Activated CD4-positive, alpha-beta T cell treated with anti-CD3 and anti-CD28 coated beads, Interleukin-2, Interleukin-4, amounts not matched to agents 100 ng/mL and 50 ng/mL, durations not matched to agents 16 hours and 8 hours (primary cell): ENCODE measurements at regions not wholly inside any gene's neighbourhood (a gene's known extent, or its start where the extent isn't known, plus 50 kb on each side); places are given as distances from the start of the nearest gene placed in this dataset.

Source experiments
- DNase-seq: peaks from one replicate; pipeline ENCODE4 v3.0.0-alpha.2; 2020; ENCODE audit warnings: low spot score

DNA sequence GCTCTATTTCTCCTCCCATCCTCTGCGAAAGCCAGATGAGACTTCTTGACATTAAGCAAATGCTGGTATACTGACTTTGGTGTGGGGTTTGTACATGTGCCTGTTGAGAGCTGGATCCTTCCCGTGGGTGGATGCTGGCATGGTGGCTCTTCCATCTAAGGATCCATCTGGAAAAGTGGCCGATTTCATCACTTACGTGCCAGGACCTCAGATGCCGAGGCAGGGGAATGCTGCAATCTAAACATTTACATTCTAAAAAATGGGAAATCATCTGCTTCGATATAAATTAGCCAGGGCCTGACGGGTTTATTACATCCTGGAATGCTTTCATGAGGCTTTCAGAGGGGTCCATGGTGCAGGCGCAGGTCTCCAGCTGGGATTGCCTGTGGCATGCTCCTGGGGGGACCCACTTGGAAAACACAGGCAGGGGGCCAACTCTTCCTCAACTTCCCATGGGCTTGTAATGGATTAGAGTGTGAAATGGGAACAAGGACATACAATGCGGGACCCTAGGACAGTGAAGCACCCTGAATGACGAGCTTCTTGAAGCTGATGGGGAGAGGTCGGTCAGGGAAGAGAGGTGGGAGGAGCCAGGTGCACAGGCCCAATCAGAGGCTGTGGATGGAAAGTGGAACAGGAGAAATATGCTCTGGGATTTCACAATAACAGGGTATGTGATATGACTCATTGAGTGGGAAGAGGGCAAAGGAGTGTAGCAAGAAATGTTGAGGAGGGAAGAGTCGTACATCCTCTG lies 105.5 kb upstream of the PITX1 start:
- DNase-seq, result no peak

DNA sequence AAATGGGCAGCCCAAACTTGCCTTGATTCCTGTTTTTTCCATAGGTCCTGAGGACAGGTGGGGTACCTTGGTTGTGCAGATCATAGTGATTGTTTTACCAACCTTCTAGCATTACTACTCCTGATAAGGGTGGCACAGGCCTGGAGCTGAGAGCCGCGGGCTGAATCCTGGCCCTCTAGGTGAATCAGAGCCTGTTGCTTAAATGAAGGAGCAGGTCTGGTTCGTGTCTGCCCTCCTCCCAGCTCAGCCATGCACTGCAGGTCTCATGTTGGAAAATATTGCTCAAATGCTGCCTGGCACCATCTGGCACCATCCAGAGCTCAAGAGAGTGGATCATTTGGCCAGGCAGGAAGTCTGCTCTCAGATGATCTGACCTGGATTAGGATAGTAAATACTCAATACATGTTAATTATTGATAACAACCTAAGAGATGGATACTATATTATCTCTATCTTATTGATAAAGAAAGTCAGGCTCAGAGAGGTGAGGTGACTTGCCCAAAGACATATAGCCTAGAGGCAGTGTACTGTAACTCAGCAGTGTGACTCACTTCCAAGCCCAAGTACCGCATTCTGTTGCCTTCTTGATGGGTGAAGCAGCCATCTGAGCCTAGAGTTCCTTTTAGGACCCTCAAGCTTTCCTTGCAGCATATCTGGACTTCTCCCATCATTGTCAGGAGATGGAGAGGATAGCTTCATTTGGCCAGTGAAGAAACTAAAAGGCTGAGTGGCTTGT lies 104.3 kb upstream of the PITX1 start:
- no peak for DNase-seq

DNA sequence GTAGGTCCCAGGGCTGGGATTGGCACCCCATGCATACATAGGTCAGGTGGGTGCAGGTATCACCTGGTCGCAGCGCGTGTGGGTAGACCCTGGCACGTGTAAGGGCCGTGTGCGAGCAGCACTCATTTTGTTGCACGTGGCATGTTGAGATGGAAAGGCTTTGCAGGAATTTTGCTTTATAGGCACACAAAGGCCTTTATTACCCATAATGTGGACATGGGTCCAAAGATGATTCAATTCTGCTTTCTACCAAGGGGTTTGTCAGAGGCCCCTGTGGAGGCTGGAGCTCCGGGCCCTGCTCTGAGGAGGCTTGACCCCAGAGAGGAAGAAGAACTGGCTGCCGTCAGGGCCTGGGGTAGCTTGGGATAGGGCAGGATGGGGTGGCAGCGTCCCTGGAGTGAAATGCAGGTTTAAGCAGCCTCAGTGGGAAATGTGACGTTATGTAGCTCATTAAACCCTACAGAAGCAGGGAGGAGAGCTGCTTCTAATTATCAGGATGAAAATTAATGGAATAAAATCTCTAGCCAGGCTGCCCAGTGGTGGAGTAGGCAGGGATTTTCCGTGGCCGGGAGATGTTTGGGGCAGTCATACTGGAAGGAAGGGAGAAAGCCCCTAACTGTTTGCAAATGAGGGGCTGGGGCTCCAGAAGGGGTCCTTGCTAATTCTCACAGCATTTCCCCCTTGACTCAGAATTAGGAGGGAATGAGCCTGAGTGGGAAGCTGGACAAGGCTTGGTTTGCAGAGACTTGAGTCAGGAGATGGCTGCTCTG lies 103.3 kb upstream of the PITX1 start:
- DNase-seq, result no peak

DNA sequence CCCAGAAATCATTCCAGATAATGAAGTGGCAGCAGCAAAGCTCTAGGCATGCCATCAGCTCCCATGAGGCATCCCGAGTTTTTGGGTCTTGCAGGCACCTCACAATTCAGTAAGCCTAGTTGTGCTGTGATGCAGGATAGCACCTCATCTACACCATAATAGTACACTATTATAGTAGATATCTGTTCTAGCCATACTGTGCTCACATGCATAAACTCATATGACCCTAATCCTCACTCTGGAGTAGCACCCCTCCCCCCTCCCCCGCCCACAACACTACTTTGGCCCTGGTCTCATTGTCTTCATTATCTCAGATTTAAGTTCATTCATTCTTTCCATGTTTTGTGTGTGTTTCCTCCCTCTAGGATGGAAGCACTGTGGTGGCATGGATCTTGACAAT lies 102.5 kb upstream of the PITX1 start:
- DNase-seq, result no peak

DNA sequence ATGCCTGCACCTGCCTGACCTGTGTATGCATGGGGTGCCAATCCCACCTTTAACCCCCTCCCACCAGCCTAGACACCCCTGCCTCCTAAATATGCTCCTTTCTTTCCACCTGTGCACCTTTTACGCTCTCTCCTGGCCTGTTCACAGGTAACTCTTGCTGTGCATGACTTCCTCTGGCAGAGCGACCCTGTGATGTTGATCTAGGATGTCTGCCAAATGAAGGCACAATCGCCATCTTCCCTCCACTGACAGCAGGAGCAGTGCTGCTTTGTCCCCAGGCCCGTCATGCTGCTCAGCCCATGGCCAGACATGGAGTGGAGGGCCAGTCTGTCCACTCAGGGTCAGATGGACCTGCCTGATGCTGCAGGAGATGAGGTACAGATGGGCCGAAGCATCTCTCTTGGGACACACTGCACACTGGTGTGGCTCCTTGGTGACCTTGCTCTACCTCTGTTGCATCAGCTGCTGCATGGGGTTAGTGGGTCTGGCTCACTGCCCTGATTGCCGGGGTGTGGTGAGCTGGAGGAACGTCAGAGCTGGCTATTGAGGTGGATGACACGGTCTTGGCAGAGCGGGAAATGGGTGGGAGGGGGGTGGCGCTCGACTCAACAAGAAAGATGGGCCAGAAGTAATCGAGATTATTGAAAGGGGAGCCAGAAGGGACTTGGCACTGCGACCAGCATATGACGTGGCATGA lies 101.7 kb upstream of the PITX1 start:
- DNase-seq, result no peak

DNA sequence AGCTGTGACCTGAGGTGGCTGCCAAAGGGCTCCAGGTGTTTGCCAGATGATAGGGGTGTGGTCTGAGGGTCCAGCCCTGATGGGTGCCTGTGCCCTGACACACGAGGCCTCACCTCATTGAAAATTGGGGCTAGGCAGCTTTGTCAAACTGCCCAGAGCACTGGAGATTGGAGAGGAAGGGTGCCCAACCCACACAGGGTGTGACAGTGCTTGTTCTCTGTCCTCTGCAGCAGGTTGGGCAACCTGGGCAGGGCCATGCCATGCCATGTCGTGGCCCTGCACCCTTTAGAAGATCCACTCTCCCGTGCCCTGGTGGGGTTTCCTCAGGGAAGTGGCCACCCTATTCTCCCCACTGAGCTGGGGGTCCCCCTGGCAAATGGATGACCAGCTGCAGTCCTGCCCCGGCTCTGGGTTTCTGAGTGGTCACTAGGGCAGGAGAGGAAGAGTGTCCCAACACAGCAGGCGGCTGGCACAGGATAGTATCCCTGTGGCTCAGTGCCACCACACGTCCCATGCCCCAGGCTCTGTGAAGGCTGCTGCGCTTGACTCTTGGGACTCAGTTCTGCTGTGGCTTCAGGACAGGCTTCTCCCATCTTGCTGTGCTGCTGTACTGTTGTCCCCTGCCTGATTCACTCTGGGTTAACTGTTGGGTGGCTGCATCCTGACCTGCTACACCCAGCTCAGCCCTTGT lies 100.8 kb upstream of the PITX1 start:
- DNase-seq, result no peak

DNA sequence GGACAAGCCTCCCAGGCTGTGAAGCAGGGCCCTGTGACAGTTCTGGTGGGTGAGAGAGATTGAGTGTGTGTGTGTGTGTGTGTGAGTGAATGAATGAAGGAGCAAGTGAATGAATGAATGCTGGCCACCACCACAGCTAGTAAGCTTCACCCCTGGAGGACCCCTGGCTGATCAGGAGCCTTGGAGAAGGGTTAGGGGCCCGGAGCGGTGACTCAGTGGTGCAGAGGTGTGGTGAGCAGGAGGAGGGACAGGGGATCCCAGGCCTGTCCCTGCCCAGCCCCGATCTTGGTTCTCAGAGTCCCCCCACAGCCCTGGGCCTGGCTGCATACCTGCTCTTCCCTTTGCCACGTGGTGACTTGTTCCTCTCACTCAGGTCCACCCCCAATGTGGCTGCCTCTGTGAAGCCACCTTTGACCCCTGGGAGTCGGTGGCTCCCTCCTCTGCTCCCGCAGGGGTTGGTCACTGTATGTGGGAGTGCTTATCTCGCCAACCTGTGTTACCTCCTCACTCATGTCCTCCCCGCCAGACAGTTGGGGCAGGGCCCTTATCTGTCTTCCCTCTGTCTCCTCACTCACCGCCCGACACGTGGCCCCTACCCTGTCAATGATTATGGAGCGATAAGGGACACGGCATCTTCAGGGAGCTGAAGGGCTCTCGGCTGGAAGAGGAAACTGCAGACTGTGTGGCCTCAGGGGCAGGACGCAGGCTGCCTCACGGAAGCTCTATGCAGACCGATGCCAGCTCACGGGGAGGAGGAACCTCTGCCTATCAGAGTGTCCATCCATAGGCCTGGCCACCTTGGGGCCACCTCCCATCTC lies 99.9 kb upstream of the PITX1 start:
- DNase-seq, result no peak

DNA sequence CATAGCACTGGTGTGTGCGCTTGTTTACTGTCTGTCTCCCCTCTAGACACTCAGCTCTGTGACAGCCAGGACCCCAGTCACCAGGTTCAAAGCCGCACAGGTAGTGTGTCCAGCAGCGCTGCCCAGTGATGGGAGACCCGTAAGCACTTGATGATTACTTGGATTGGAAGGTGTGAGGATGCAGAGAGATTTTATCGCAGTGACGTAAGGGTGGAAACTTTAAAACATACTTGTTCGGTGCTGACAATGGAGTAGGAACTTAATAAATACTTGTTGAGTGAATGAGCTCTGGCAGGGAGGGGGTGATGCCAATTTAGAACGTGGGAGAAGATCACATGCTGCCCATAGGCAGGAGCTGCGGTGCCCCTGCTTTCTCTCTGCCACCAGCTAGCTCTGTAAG lies 99.2 kb upstream of the PITX1 start:
- DNase-seq, result no peak

DNA sequence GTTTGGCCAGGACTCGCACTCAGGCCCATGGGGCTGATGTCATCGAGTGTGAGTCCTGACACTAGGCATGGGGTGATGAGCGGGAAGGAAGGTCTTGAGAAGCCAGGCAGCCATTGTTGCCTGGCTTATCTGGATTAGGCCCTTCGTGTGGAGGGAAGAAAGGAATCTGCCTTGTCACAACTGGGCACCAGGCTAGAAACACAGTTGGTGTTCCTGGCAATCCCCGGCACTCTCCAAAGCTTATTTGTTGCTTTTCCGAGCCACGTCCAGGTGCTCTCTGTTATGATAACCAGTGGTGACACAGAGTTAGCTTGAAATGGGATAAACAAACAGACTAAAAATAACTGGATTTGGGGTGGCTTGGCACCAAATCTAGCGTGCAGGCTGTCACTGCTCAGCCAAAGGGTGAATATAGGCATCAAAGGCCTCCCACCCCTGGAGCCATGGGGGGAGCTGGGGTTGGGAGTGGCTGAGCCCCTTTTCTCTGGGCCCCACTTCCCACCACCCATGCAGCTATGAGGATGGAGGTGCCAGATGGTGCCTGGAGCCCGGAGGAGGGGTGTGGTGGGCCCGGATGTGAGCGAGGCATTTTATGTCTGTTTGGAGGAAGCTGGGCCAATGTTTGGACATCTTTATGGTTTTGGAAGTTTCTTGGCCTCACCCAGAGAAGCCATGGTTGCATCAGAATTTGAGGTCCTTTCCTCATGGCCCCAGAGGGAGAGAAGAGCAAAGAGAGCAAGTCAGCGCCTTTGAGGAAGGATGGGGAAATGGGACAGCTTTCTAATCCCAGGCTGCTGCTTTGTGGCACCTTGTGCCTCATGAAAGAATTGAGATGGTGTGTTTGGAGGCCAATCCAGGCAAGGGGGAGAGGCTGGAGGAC lies 98.0 kb upstream of the PITX1 start:
- no peak for DNase-seq

DNA sequence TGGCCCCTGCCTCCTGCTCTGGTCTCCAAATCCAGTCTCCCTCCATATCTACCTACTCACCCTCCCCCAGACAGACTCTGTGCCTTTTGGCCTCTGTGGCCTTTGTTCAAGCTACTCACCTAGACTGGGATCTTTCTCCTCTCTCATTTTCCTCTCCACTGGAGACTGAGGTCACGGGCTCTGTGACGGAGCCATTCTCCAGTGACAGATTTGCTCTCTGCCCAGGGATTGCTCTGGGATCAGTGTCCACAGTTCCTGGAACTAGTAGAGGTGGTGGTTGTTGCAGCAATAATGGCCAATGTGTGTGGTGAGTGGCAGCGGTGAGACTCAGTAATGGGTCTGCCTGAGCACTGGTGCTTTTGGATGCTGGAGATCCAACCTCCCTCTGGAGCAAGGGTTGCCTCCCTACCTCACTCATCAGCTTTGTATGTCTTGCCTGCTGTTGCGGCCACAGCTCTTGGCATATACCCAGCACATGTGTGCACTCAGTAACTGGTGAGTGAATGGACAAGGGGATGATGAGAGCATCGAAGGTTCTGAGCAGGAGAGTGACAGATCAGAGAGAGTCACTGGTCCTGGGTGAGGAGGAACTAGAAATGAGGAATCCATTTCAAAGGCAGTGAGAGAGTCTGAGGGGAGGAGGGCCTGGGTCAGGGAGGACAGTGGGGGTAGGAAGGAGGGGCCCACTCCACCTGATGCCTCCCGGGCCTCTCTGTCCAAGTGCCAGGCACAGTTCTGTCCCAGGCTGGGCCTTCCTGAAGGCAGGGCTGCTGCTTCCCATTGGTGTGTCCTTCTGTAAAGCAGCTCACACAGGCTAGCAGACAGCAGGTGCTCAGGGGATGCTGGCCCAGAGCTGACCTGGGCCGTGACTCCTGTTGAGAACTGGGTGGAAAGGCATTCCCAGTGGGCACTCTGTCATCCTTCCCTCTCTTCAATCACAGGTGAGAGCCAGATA lies 96.5 kb upstream of the PITX1 start:
- DNase-seq, result no peak

DNA sequence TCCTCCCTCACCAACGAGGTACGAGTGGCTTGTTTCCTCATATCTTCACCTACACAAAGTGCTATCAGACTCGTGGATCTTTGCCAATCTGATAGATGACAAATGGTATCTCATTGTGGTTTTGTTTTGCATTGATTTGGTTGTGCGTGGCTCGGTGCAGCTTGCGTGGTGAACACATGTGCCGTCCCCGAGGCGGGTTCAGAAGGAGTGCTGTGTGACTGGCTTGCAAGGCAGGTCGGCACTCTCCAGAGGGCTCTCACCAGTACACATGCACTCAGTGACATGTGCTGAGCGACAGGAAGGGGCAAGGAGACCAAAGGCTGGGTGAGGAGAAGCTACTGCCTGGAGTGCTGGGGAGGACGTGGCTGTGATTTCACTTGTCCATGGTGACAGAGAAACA lies 95.3 kb upstream of the PITX1 start:
- DNase-seq, result no peak

DNA sequence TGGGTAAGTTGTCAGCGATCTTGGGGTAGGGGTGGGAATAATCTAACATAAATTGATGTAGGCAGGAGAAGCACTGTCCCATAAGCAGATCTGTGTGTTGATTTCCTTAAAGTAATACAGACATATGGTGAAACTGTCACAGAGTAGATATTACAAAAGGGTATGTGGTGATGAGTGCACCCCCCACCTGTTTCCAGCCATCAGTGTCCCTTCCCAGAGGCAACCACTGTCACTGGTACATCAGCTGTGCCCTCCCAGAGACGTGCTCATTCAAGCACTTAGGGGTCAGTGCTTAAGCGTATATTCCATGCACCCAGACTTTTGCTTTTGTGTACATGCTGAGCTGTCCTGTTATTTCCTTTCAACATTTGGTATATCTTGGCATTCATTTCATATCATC lies 94.3 kb upstream of the PITX1 start:
- DNase-seq, result no peak

DNA sequence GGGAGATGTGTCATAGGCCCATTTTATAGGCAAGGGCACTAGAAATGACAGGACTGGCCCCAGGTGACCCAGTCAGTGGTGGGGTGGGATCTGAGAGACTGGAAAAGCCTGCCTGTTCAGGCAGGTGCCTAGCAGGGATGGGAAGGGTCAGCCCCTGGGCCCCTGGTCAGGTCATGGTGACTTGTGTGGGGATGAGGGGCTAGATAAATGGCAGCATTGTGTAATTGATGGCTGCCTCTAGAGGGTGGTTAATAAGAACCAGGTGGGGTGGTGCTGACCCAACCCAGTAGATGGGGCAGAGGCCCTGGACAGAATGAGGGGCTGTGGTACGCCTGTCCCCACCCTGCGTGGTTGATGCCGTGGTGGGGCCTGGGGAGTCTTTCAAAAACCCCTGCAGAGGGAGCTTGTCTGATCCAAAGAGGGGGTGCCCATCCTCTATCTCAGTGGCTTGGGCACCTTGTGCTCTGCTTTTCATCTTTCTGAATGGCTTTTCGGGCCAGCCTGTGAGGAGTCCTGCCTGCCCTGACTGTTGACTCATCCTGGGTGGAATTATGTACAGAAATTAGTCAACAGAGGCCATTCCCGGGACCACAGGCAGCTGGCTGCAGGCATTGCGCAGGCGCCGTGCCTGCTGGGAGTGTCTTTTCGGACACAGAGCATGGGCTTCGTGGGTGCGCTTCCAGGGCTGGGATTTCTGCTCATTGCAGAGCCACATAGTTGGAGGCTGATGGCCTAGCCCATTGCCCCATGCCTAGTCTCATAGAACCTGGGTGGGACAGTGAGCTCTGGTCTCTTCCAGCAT lies 93.6 kb upstream of the PITX1 start:
- DNase-seq, result no peak

DNA sequence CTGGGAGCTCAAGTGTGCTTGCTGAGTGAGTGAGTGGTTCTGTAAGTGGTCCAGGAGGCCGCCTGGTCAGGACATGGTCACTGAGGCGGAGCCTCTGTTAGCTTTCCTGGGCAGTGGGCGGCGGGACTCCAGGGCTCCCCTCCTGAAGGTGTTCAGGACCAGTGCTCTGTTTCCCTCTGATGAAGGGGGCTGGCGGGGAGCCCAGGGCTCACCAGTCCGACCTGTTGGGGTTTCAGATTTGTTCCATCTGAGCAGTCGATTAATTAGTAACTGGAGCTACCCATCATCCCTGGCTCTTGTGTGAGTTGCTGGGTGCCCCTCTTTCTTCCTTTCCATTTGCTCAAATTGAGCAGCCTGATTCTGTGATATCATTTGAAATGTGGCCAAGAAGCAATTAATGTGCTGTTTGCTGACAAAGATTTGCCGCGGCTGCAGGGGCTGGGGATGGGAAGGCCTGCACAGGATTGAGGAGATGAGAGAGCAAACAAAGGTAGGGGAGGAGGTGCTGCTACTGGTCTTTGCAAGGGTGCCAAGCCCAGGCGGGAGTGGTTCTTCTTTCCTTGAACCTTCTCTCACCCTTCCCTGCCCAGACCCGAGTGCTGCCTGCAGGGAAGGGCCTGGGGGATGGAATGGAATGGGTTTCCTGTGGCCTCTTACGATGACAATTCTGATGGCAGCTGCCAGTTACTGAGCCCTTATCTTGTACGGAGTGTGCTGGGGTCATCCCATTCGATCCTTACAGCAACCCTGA lies 92.8 kb upstream of the PITX1 start:
- DNase-seq, result no peak

DNA sequence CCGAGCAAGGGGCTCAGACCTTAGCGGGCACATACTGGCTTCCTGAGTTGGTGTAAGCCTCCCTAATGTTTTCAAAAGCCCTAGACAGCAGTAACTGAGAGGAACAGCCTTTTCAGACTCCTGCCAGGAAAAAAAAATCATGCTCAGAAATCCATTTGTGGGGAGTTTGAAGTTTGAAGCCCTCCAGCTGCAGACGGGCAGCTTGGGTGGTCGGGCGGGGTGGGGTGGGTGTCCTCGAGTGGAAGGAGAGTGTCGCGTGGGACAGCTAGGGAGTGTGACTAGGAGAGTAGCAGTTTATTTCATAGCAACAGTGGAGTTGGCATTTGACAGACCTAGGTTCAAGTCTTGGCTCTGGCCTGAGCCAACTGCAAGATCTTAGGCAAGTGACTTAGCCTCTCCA lies 90.7 kb upstream of the PITX1 start:
- no peak for DNase-seq

DNA sequence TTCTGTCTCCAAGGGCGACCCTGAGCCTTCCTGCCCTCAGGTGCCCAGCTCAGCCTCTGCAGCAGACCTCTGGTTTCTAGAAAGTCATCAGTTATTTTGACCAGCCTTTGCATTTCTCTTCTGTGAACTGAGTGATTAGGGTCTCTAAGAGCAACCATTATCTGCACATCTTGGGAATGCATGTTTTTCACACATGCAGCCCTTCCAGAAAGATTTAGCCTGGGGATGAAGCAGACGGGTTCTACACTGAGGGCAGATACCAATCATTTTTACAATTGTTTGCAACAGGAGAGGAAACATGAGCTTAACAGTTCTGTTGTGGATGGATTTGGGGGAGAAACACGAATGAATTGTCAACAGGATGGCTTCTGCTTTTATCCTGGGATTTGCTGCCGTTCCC lies 90.1 kb upstream of the PITX1 start:
- no peak for DNase-seq

DNA sequence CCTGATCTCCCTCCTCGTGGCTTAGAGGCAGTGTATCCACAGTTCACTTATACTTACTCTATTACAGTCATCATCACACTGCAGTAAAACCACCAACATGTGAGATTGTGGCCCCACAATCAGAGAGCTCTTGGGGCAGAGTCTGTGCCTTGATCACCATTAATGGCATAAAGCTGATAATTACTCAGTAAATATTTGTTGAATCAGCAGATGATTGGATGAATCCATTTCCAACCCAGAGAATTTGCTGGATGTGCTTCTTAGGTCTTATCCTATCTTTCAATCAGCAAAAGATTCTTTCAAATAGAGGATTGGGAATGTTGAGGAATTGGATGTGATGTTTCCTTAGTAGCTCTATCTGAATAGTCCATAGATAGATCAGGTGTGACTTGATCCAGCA lies 88.8 kb upstream of the PITX1 start:
- DNase-seq, result no peak
